ENCODE measurements at regions not wholly inside any gene's neighbourhood (a gene's known extent, or its start where the extent isn't known, plus 50 kb on each side); places are given as distances from the start of the nearest gene placed in this dataset.

- TF ChIP-seq POLR2A (IDR thresholded peaks at IDR 0.05; ENCODE audit: low read depth, low read length): no peak
- no peak for TF ChIP-seq POLR2AphosphoS5 (IDR thresholded peaks at IDR 0.05; ENCODE audit: low read depth, low read length)
These were observed 751.8 kb upstream of the CBLB start for GRCh38 chr3:106620646-106621045.

Data from GM12891 (cell line).